GM12872 (cell line): ENCODE measurements at regions not wholly inside any gene's neighbourhood (a gene's known extent, or its start where the extent isn't known, plus 50 kb on each side); places are given as distances from the start of the nearest gene placed in this dataset.

Experiments
- TF ChIP-seq, protein P1 (sequence below): IDR thresholded peaks from 3 replicates; pipeline ENCODE4 v1.5.1; 2011; ENCODE audit warnings: low read depth, mild to moderate bottlenecking, low read length, moderate library complexity; ENCODE audit not compliant: insufficient read depth

GRCh38 chr13:61777271-61777670 is 361.6 kb upstream of the PCDH20 start:
- TF ChIP-seq, protein P1, sequence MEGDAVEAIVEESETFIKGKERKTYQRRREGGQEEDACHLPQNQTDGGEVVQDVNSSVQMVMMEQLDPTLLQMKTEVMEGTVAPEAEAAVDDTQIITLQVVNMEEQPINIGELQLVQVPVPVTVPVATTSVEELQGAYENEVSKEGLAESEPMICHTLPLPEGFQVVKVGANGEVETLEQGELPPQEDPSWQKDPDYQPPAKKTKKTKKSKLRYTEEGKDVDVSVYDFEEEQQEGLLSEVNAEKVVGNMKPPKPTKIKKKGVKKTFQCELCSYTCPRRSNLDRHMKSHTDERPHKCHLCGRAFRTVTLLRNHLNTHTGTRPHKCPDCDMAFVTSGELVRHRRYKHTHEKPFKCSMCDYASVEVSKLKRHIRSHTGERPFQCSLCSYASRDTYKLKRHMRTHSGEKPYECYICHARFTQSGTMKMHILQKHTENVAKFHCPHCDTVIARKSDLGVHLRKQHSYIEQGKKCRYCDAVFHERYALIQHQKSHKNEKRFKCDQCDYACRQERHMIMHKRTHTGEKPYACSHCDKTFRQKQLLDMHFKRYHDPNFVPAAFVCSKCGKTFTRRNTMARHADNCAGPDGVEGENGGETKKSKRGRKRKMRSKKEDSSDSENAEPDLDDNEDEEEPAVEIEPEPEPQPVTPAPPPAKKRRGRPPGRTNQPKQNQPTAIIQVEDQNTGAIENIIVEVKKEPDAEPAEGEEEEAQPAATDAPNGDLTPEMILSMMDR = no peak

DNA sequence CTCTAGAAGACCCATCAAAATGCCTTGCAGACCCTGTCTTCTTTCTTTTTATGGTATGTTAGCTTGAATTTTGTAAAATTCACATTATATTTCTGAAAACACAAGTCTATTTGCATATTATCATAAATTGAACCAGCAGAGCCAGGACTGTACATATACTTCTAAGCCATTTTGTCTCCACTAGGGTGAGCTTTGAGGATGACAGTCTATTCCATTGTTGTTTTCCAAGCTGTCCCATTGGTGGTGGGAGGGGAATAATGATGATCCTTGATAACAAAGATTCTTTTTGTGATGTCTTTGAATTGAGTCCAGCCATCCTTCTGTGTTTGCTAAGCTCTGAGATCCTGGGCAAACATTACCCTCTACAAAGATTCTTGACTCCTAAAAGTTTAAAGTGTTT is 359.3 kb upstream of the PCDH20 start:
- TF ChIP-seq, protein P1 = no peak

DNA sequence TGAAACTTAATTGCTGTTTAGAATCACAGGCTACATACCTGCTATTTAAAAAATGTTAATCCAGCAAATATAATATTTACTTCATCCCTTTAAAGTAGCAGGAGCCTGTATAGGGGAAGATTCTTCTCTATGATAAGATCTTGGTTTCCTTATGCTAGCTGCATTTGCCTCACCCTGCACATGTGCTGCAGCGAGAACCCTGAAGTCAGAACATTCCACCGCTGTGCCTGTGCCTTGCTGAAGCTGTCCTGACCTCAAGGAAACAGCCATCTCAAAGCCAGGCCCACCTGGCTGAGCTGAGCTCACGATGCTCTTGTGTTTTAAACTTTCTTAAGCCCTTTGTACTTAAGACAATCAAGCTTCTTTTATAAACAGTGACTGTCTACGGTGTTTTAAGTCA is 355.0 kb upstream of the PCDH20 start:
- TF ChIP-seq, protein P1 = no peak

- TF ChIP-seq, protein P1 = no peak
Measured at GRCh38 chr13:61768175-61768574, 352.5 kb upstream of the PCDH20 start.

GRCh38 chr13:61766667-61767058 is 351.0 kb upstream of the PCDH20 start:
- TF ChIP-seq, protein P1 = no peak

- TF ChIP-seq, protein P1 = no peak
Measured at GRCh38 chr13:61765940-61766666, 350.5 kb upstream of the PCDH20 start.

GRCh38 chr13:61765181-61765742 is 349.6 kb upstream of the PCDH20 start:
- TF ChIP-seq, protein P1 = no peak
